ENCODE measurements at regions not wholly inside any gene's neighbourhood (a gene's known extent, or its start where the extent isn't known, plus 50 kb on each side); places are given as distances from the start of the nearest gene placed in this dataset.

GRCh38 chr2:6312367-6312766, 553.3 kb downstream of the CMPK2 start:
- H3K36me3 ChIP-seq (ENCODE audit: insufficient read depth, low read length) = no peaks in the 10 kb centered on the region
- no peak for DNase-seq
- H2AFZ ChIP-seq (ENCODE audit: low read length) = no peak overlapping the region
- H3K79me2 ChIP-seq (ENCODE audit: low read length) = no peaks in the 10 kb centered on the region
- no peaks in the 10 kb centered on the region for H3K9me3 ChIP-seq (ENCODE audit: low read length)
- no peak overlapping the region for H3K4me3 ChIP-seq (ENCODE audit: low read length)
- no peaks in the 10 kb centered on the region for H3K9me2 ChIP-seq (replicated peaks; ENCODE audit: insufficient read depth, low read length)
- H3K27me3 ChIP-seq (ENCODE audit: low read length) = no peaks in the 10 kb centered on the region
- no peaks in the 10 kb centered on the region for H4K20me1 ChIP-seq (ENCODE audit: insufficient read depth, low read depth, low read length)
- H3K4me1 ChIP-seq (ENCODE audit: low read length) = peaks cover 81% of the 10 kb centered on the region
- H3K4me2 ChIP-seq (ENCODE audit: low read depth, low read length, poor library complexity, severe bottlenecking) = no peak overlapping the region
- H3K9ac ChIP-seq (ENCODE audit: low read length) = no peak overlapping the region
- peak overlapping the region; percentile 99; the same call in 1 of the 2 replicates for H3K27ac ChIP-seq (ENCODE audit: low read length)

GRCh38 chr2:6314218-6314960, 551.3 kb downstream of the CMPK2 start:
- Histone ChIP-seq H3K4me1 (ENCODE audit: low read length) (peaks cover 62% of the 10 kb centered on the region), H2AFZ (ENCODE audit: low read length) (peak overlapping the region; percentile 15; the same call in 1 of the 2 replicates)

GRCh38 chr2:6325616-6326015, 540.1 kb downstream of the CMPK2 start:
- no peak for DNase-seq
- H3K4me2 ChIP-seq (ENCODE audit: low read depth, low read length, poor library complexity, severe bottlenecking) = no peak overlapping the region

More at GRCh38 chr2:6314218-6314960, 551.3 kb downstream of the CMPK2 start:
- H3K79me2 ChIP-seq (ENCODE audit: low read length) = no peaks in the 10 kb centered on the region
- H3K36me3 ChIP-seq (ENCODE audit: insufficient read depth, low read length) = no peaks in the 10 kb centered on the region
- no peak overlapping the region for H3K9ac ChIP-seq (ENCODE audit: low read length)
- H3K9me2 ChIP-seq (replicated peaks; ENCODE audit: insufficient read depth, low read length) = no peaks in the 10 kb centered on the region
- no peaks in the 10 kb centered on the region for H3K27me3 ChIP-seq (ENCODE audit: low read length)
- H4K20me1 ChIP-seq (ENCODE audit: insufficient read depth, low read depth, low read length) = no peaks in the 10 kb centered on the region
- no peak for DNase-seq
- no peak overlapping the region for H3K27ac ChIP-seq (ENCODE audit: low read length)
- H3K4me3 ChIP-seq (ENCODE audit: low read length) = no peak overlapping the region
- H3K4me2 ChIP-seq (ENCODE audit: low read depth, low read length, poor library complexity, severe bottlenecking) = no peak overlapping the region
- no peaks in the 10 kb centered on the region for H3K9me3 ChIP-seq (ENCODE audit: low read length)

GRCh38 chr2:6326958-6327357, 538.7 kb downstream of the CMPK2 start:
- H3K4me2 ChIP-seq (ENCODE audit: low read depth, low read length, poor library complexity, severe bottlenecking) = no peak overlapping the region
- peaks cover 4% of the 10 kb centered on the region; the same call in 1 of the 2 replicates for H3K9me3 ChIP-seq (ENCODE audit: low read length)
- H3K27ac ChIP-seq (ENCODE audit: low read length) = no peak overlapping the region
- H4K20me1 ChIP-seq (ENCODE audit: insufficient read depth, low read depth, low read length) = no peaks in the 10 kb centered on the region
- H3K9me2 ChIP-seq (replicated peaks; ENCODE audit: insufficient read depth, low read length) = no peaks in the 10 kb centered on the region
- H3K9ac ChIP-seq (ENCODE audit: low read length) = no peak overlapping the region
- H2AFZ ChIP-seq (ENCODE audit: low read length) = no peak overlapping the region
- no peaks in the 10 kb centered on the region for H3K27me3 ChIP-seq (ENCODE audit: low read length)
- DNase-seq = no peak
- no peak overlapping the region for H3K4me3 ChIP-seq (ENCODE audit: low read length)
- H3K79me2 ChIP-seq (ENCODE audit: low read length) = no peaks in the 10 kb centered on the region
- H3K36me3 ChIP-seq (ENCODE audit: insufficient read depth, low read length) = no peaks in the 10 kb centered on the region
- peaks cover 13% of the 10 kb centered on the region for H3K4me1 ChIP-seq (ENCODE audit: low read length)

More at GRCh38 chr2:6325616-6326015, 540.1 kb downstream of the CMPK2 start:
- H4K20me1 ChIP-seq (ENCODE audit: insufficient read depth, low read depth, low read length) = no peaks in the 10 kb centered on the region
- H3K9me2 ChIP-seq (replicated peaks; ENCODE audit: insufficient read depth, low read length) = no peaks in the 10 kb centered on the region
- H3K36me3 ChIP-seq (ENCODE audit: insufficient read depth, low read length) = no peaks in the 10 kb centered on the region
- H3K9me3 ChIP-seq (ENCODE audit: low read length) = peaks cover 4% of the 10 kb centered on the region; the same call in 1 of the 2 replicates
- no peaks in the 10 kb centered on the region for H3K27me3 ChIP-seq (ENCODE audit: low read length)
- H3K4me1 ChIP-seq (ENCODE audit: low read length) = peaks cover 13% of the 10 kb centered on the region
- H3K79me2 ChIP-seq (ENCODE audit: low read length) = no peaks in the 10 kb centered on the region
- peak overlapping the region; percentile 26; the same call in 1 of the 2 replicates for H3K27ac ChIP-seq (ENCODE audit: low read length)
- no peak overlapping the region for H3K4me3 ChIP-seq (ENCODE audit: low read length)
- no peak overlapping the region for H3K9ac ChIP-seq (ENCODE audit: low read length)
- no peak overlapping the region for H2AFZ ChIP-seq (ENCODE audit: low read length)

- no peak overlapping the region for H3K4me3 ChIP-seq (ENCODE audit: low read length)
- H4K20me1 ChIP-seq (ENCODE audit: insufficient read depth, low read depth, low read length) = no peaks in the 10 kb centered on the region
- no peak for DNase-seq
These were observed 528.8 kb downstream of the CMPK2 start for GRCh38 chr2:6336752-6337471.

GRCh38 chr2:6337472-6337820, 528.3 kb downstream of the CMPK2 start:
- Histone ChIP-seq H3K79me2 (ENCODE audit: low read length) (no peaks in the 10 kb centered on the region), H3K9me2 (replicated peaks; ENCODE audit: insufficient read depth, low read length) (no peaks in the 10 kb centered on the region), H3K4me1 (ENCODE audit: low read length) (peaks cover 34% of the 10 kb centered on the region), H3K4me3 (ENCODE audit: low read length) (no peak overlapping the region), H3K27me3 (ENCODE audit: low read length) (no peaks in the 10 kb centered on the region), H2AFZ (ENCODE audit: low read length) (no peak overlapping the region), H3K36me3 (ENCODE audit: insufficient read depth, low read length) (no peaks in the 10 kb centered on the region; the same call in 1 of the 2 replicates), H3K9me3 (ENCODE audit: low read length) (no peaks in the 10 kb centered on the region), H3K9ac (ENCODE audit: low read length) (no peak overlapping the region), H4K20me1 (ENCODE audit: insufficient read depth, low read depth, low read length) (no peaks in the 10 kb centered on the region), H3K27ac (ENCODE audit: low read length) (0 out of 2 replicates have a peak overlapping the region, but pooled peaks have one; percentile 20), H3K4me2 (ENCODE audit: low read depth, low read length, poor library complexity, severe bottlenecking) (no peak overlapping the region)
- DNase-seq = no peak

More at GRCh38 chr2:6336752-6337471, 528.8 kb downstream of the CMPK2 start:
- Histone ChIP-seq H3K27me3 (ENCODE audit: low read length) (no peaks in the 10 kb centered on the region), H3K4me2 (ENCODE audit: low read depth, low read length, poor library complexity, severe bottlenecking) (no peak overlapping the region), H3K36me3 (ENCODE audit: insufficient read depth, low read length) (no peaks in the 10 kb centered on the region; the same call in 1 of the 2 replicates), H3K9ac (ENCODE audit: low read length) (no peak overlapping the region), H3K9me3 (ENCODE audit: low read length) (no peaks in the 10 kb centered on the region), H2AFZ (ENCODE audit: low read length) (peak overlapping the region; percentile 59; the same call in 1 of the 2 replicates), H3K9me2 (replicated peaks; ENCODE audit: insufficient read depth, low read length) (no peaks in the 10 kb centered on the region), H3K27ac (ENCODE audit: low read length) (no peak overlapping the region), H3K79me2 (ENCODE audit: low read length) (no peaks in the 10 kb centered on the region), H3K4me1 (ENCODE audit: low read length) (peaks cover 28% of the 10 kb centered on the region)

GRCh38 chr2:6341588-6342129, 524.0 kb downstream of the CMPK2 start:
- no peak overlapping the region for H2AFZ ChIP-seq (ENCODE audit: low read length)
- peaks cover 75% of the 10 kb centered on the region for H3K4me1 ChIP-seq (ENCODE audit: low read length)
- peak overlapping the region; percentile 46 for H3K4me3 ChIP-seq (ENCODE audit: low read length)
- no peak for DNase-seq
- no peaks in the 10 kb centered on the region for H3K9me2 ChIP-seq (replicated peaks; ENCODE audit: insufficient read depth, low read length)
- H3K27ac ChIP-seq (ENCODE audit: low read length) = peak overlapping the region; percentile 100
- H3K9me3 ChIP-seq (ENCODE audit: low read length) = no peaks in the 10 kb centered on the region
- H3K36me3 ChIP-seq (ENCODE audit: insufficient read depth, low read length) = no peaks in the 10 kb centered on the region; the same call in 1 of the 2 replicates
- no peaks in the 10 kb centered on the region for H3K79me2 ChIP-seq (ENCODE audit: low read length)
- H3K9ac ChIP-seq (ENCODE audit: low read length) = peak overlapping the region; percentile 60
- H3K27me3 ChIP-seq (ENCODE audit: low read length) = no peaks in the 10 kb centered on the region
- H4K20me1 ChIP-seq (ENCODE audit: insufficient read depth, low read depth, low read length) = no peaks in the 10 kb centered on the region
- peak overlapping the region; percentile 79 for H3K4me2 ChIP-seq (ENCODE audit: low read depth, low read length, poor library complexity, severe bottlenecking)

All from Karpas-422 (cell line).